H9 (cell line): ENCODE measurements at regions not wholly inside any gene's neighbourhood (a gene's known extent, or its start where the extent isn't known, plus 50 kb on each side); places are given as distances from the start of the nearest gene placed in this dataset.

ENCODE experiments used
- DNase-seq: peaks from one replicate; pipeline ENCODE4 v3.0.0-alpha.2; 2017
- H2AFZ ChIP-seq: one replicate; pipeline ENCODE4 v1.6.1; 2013; ENCODE audit warnings: mild to moderate bottlenecking, low read length, control low read depth, moderate library complexity
- H2AK5ac ChIP-seq: 2 replicates; pipeline ENCODE4 v1.6.1; 2013; ENCODE audit warnings: low read length, control low read depth, mixed read lengths; ENCODE audit not compliant: insufficient read length
- H2BK120ac ChIP-seq: one replicate; pipeline ENCODE4 v1.6.1; 2013; ENCODE audit warnings: low read depth, mild to moderate bottlenecking, low read length, control low read depth, inconsistent platforms; ENCODE audit not compliant: poor library complexity, severe bottlenecking
- H2BK12ac ChIP-seq: 2 replicates; pipeline ENCODE4 v1.6.1; 2013; ENCODE audit warnings: low read length, control low read depth, mixed read lengths, low read depth; ENCODE audit not compliant: insufficient read length
- H2BK15ac ChIP-seq: 2 replicates; pipeline ENCODE4 v1.6.1; 2013; ENCODE audit warnings: low read depth, low read length, control low read depth
- H2BK20ac ChIP-seq: one replicate; pipeline ENCODE4 v1.6.1; 2013; ENCODE audit warnings: low read depth, mild to moderate bottlenecking, low read length, control low read depth, inconsistent platforms; ENCODE audit not compliant: poor library complexity, severe bottlenecking
- H2BK5ac ChIP-seq: 2 replicates; pipeline ENCODE4 v1.6.1; 2013; ENCODE audit warnings: low read length, control low read depth, mixed read lengths; ENCODE audit not compliant: insufficient read length
- H3K14ac ChIP-seq: 2 replicates; pipeline ENCODE4 v1.6.1; 2013; ENCODE audit warnings: low read length, control low read depth; ENCODE audit not compliant: insufficient read depth
- H3K18ac ChIP-seq: 2 replicates; pipeline ENCODE4 v1.6.1; 2013; ENCODE audit warnings: low read depth, mild to moderate bottlenecking, mixed read lengths, low read length, control low read depth; ENCODE audit not compliant: insufficient read length
- H3K23ac ChIP-seq: 2 replicates; pipeline ENCODE4 v1.6.1; 2013; ENCODE audit warnings: low read length, control low read depth, mixed read lengths, low read depth; ENCODE audit not compliant: insufficient read length
- H3K23me2 ChIP-seq: 2 replicates; pipeline ENCODE4 v1.6.1; 2013; ENCODE audit warnings: low read depth, mild to moderate bottlenecking, mixed read lengths, low read length, control low read depth; ENCODE audit not compliant: insufficient read length, poor library complexity, severe bottlenecking
- H3K27ac ChIP-seq: 2 replicates; pipeline ENCODE4 v1.5.1; 2013; ENCODE audit warnings: low read length, control low read depth, mixed read lengths, low read depth; ENCODE audit not compliant: insufficient read length
- H3K27me3 ChIP-seq: 2 replicates; pipeline ENCODE4 v1.6.1; 2013; ENCODE audit warnings: low read length, control low read depth, inconsistent platforms; ENCODE audit not compliant: insufficient read depth
- H3K4ac ChIP-seq: 2 replicates; pipeline ENCODE4 v1.6.1; 2013; ENCODE audit warnings: low read depth, mild to moderate bottlenecking, control low read depth, inconsistent platforms, low read length, moderate library complexity
- H3K4me1 ChIP-seq: 2 replicates; pipeline ENCODE4 v1.6.1; 2013; ENCODE audit warnings: low read length, control low read depth, inconsistent platforms; ENCODE audit not compliant: insufficient read depth
- H3K4me2 ChIP-seq: 2 replicates; pipeline ENCODE4 v1.6.1; 2013; ENCODE audit warnings: low read length, control low read depth, mixed read lengths; ENCODE audit not compliant: insufficient read length, insufficient read depth
- H3K56ac ChIP-seq: 2 replicates; pipeline ENCODE4 v1.6.1; 2013; ENCODE audit warnings: low read depth, mild to moderate bottlenecking, mixed read lengths, low read length, control low read depth; ENCODE audit not compliant: insufficient read length
- H3K79me1 ChIP-seq: 2 replicates; pipeline ENCODE4 v1.6.1; 2013; ENCODE audit warnings: low read depth, mild to moderate bottlenecking, moderate library complexity, low read length, control low read depth, inconsistent platforms; ENCODE audit not compliant: insufficient read depth, poor library complexity, severe bottlenecking
- H3K79me2 ChIP-seq: 2 replicates; pipeline ENCODE4 v1.6.1; 2013; ENCODE audit warnings: low read length, control low read depth, inconsistent platforms; ENCODE audit not compliant: insufficient read depth
- H3K9ac ChIP-seq: 2 replicates; pipeline ENCODE4 v1.6.1; 2013; ENCODE audit warnings: low read length, control low read depth, mixed read lengths; ENCODE audit not compliant: insufficient read length; ENCODE audit errors: extremely low read depth
- H3K9me3 ChIP-seq: one replicate; pipeline ENCODE4 v1.6.1; 2013; ENCODE audit warnings: low read depth, low read length, inconsistent platforms; ENCODE audit not compliant: control insufficient read depth
- H3T11ph ChIP-seq: one replicate; pipeline ENCODE4 v1.6.1; 2013; ENCODE audit warnings: mild to moderate bottlenecking, low read length, control low read depth, inconsistent platforms
- H4K20me1 ChIP-seq: one replicate; pipeline ENCODE4 v1.6.1; 2013; ENCODE audit not compliant: control insufficient read depth, insufficient read length, insufficient read depth
- H4K5ac ChIP-seq: 2 replicates; pipeline ENCODE4 v1.6.1; 2013; ENCODE audit warnings: low read depth, mild to moderate bottlenecking, mixed read lengths, low read length, control low read depth; ENCODE audit not compliant: insufficient read length
- H4K8ac ChIP-seq: replicated peaks from 2 replicates; pipeline ENCODE4 v1.6.1; 2013; ENCODE audit warnings: low read length, control low read depth, mixed read lengths, low read depth; ENCODE audit not compliant: insufficient read length
- H4K91ac ChIP-seq: 2 replicates; pipeline ENCODE4 v1.6.1; 2013; ENCODE audit warnings: low read depth, mild to moderate bottlenecking, moderate library complexity, mixed read lengths, low read length, control low read depth; ENCODE audit not compliant: insufficient read length
- H3K27ac Mint-ChIP-seq, 3 experiments: 2 replicates in 2 of 3; 3 replicates in 1 of 3; pipeline ENCODE4 v1.8.0; 2020 to 2021; ENCODE audit warnings: mixed read lengths in 3 of 3, mild to moderate bottlenecking in 1 of 3, moderate library complexity in 1 of 3
- H3K27me3 Mint-ChIP-seq: 2 replicates; pipeline ENCODE4 v1.8.0; 2021; ENCODE audit warnings: low read depth, mild to moderate bottlenecking, moderate library complexity, mixed read lengths
- H3K36me3 Mint-ChIP-seq, 3 experiments: 2 replicates in 2 of 3; 3 replicates in 1 of 3; pipeline ENCODE4 v1.8.0; 2020 to 2021; ENCODE audit warnings: low read depth in 3 of 3, mixed read lengths in 3 of 3; ENCODE audit not compliant: insufficient read depth in 1 of 3
- H3K4me1 Mint-ChIP-seq, 2 experiments: 2 replicates each; pipeline ENCODE4 v1.8.0; 2020; ENCODE audit warnings: mixed read lengths in 2 of 2
- H3K4me3 Mint-ChIP-seq, 2 experiments: 2 replicates in 1 of 2; 3 replicates in 1 of 2; pipeline ENCODE4 v1.8.0; 2020 to 2021; ENCODE audit warnings: mild to moderate bottlenecking in 2 of 2, mixed read lengths in 2 of 2, moderate library complexity in 1 of 2
- H3K9me3 Mint-ChIP-seq, 2 experiments: 2 replicates in 1 of 2; 3 replicates in 1 of 2; pipeline ENCODE4 v1.8.0; 2020; ENCODE audit warnings: mild to moderate bottlenecking in 2 of 2, mixed read lengths in 2 of 2, moderate library complexity in 1 of 2
- CTCF ChIP-seq: fragments of 200-600 bp; sonication (generic); conservative IDR thresholded peaks from 3 replicates; pipeline ENCODE4 v1.8.0; 2021; ENCODE audit warnings: antibody characterized with exemption, mild to moderate bottlenecking
- WGBS: extraction: QIAGEN DNeasy Blood & Tissue Kit; methylation state at CpG from one replicate; pipeline ENCODE4 v1.1.7; 2013; ENCODE audit warnings: missing lambda C conversion rate, low lambda C conversion rate, mixed read lengths; ENCODE audit not compliant: insufficient read length; ENCODE audit errors: extremely low coverage; 5-methylcytosine and 5-hydroxymethylcytosine counted together

GRCh38 chr13:24610956-24611355 lies 69.3 kb upstream of the ATP12A start:
- WGBS: no CpG with 5 or more reads among the region's 3 CpGs
- Histone ChIP-seq H4K8ac (no peak overlapping the region), H2BK120ac (no peak overlapping the region), H3K4me2 (no peak overlapping the region), H3K9ac (no peak overlapping the region), H3K79me2 (no peaks in the 10 kb centered on the region), H2BK12ac (no peak overlapping the region), H2AFZ (no peak overlapping the region), H3K9me3 (no peaks in the 10 kb centered on the region), H4K5ac (no peak overlapping the region), H3K27me3 (no peaks in the 10 kb centered on the region), H3K14ac (no peak overlapping the region), H2BK20ac (no peak overlapping the region), H4K91ac (no peak overlapping the region), H2AK5ac (no peak overlapping the region), H3T11ph (no peak overlapping the region), H3K79me1 (no peaks in the 10 kb centered on the region), H2BK15ac (no peak overlapping the region), H3K27ac (no peak overlapping the region), H3K56ac (no peak overlapping the region), H3K23ac (no peak overlapping the region), H3K23me2 (no peaks in the 10 kb centered on the region), H3K18ac (no peak overlapping the region), H3K4ac (no peak overlapping the region), H2BK5ac (no peak overlapping the region), H3K4me1 (no peaks in the 10 kb centered on the region), H4K20me1 (no peaks in the 10 kb centered on the region)
- Mint-ChIP-seq H3K27ac (no peak overlapping the region), H3K9me3 (no peaks in the 10 kb centered on the region), H3K36me3 (no peaks in the 10 kb centered on the region), H3K4me3 (no peak overlapping the region), H3K4me1 (peaks cover 13% of the 10 kb centered on the region in 2 experiments), H3K27me3 (peaks cover 14% of the 10 kb centered on the region)
- TF ChIP-seq CTCF: no peak
- DNase-seq: no peak
